OCI-LY3 (cell line): ENCODE measurements at regions not wholly inside any gene's neighbourhood (a gene's known extent, or its start where the extent isn't known, plus 50 kb on each side); places are given as distances from the start of the nearest gene placed in this dataset.

ENCODE experiments used
- CTCF ChIP-seq: fragments of 200-600, 300-600 bp; sonication (generic); IDR thresholded peaks from 2 replicates; pipeline ENCODE4 v1.5.1; 2014; ENCODE audit warnings: antibody characterized with exemption, low read length, low read depth
- EZH2phosphoT487 ChIP-seq: fragments of 200-600 bp; shearing (Covaris generic); IDR thresholded peaks from 2 replicates; pipeline ENCODE4 v1.6.1; 2018; ENCODE audit warnings: antibody characterized with exemption, mixed run types, low read depth

GRCh38 chr18:10402871-10403559 is 51.4 kb upstream of the APCDD1 start:
- TF ChIP-seq EZH2phosphoT487, result no peak
- no peak for TF ChIP-seq CTCF
